ENCODE measurements at regions not wholly inside any gene's neighbourhood (a gene's known extent, or its start where the extent isn't known, plus 50 kb on each side); places are given as distances from the start of the nearest gene placed in this dataset.

GRCh38 chr5:111596705-111597104 lies 84.4 kb upstream of the STARD4 start:
- TF ChIP-seq POLR2A (IDR thresholded peaks at IDR 0.05): no peak
- no peak for TF ChIP-seq CTCF (IDR thresholded peaks at IDR 0.05)
- no peak for TF ChIP-seq POLR2AphosphoS5 (IDR thresholded peaks at IDR 0.05)

Data from breast epithelium (tissue), 3 donors.